ENCODE measurements at regions not wholly inside any gene's neighbourhood (a gene's known extent, or its start where the extent isn't known, plus 50 kb on each side); places are given as distances from the start of the nearest gene placed in this dataset.

DNA sequence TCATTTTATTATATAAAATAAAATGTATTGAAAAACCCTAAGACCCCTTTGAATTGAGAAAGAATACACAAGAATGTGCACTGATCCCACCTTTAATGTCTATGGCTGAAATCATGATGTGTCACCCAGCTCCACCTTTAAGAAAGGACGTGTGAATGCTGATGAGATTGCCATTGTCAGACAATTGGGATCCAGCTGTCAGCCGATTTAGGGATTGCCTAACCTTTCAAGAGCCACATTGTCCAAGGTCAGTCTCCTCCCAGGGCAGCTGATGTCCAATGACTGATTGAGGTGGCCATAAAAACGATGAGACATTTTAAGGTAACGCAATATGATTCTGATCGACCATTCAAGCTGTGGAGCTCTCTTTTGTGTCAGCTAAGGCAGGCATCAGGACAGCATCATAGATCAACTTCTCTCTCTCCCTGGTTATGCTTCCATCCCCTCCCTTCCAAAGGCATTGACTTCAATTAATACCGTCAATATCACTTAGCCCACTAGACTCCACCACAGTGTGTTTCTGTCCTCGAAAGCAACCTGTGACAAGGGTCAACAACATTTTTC is 1676.4 kb downstream of the PCDH7 start:
- no peaks in the 10 kb centered on the region for H4K20me1 ChIP-seq (ENCODE audit: insufficient read depth, poor library complexity, severe bottlenecking)
- no peak overlapping the region for H2AFZ ChIP-seq
- H3K27ac ChIP-seq, result no peak overlapping the region
- 80% methylated on average over 7 of the region's 7 CpGs for WGBS (ENCODE audit: low lambda C conversion rate, missing lambda C conversion rate)
- no peak overlapping the region for H3K4me3 ChIP-seq
- no peaks in the 10 kb centered on the region for H3K4me1 ChIP-seq (ENCODE audit: insufficient read depth)
- no peaks in the 10 kb centered on the region for H3K9me3 ChIP-seq (ENCODE audit: low read depth)
- no peak for DNase-seq (ENCODE audit: low spot score)
- H3K36me3 ChIP-seq (replicated peaks; ENCODE audit: insufficient read depth, low read depth), result no peaks in the 10 kb centered on the region
- TF ChIP-seq CTCF (IDR thresholded peaks at IDR 0.05; ENCODE audit: poor library complexity) (no peak), EZH2phosphoT487 (IDR thresholded peaks at IDR 0.05; ENCODE audit: low read depth, severe bottlenecking, unreplicated experiment) (no peak), EZH2 (IDR thresholded peaks at IDR 0.05; ENCODE audit: borderline replicate concordance) (no peak)
- H3K79me2 ChIP-seq, result no peaks in the 10 kb centered on the region
- no peaks in the 10 kb centered on the region for H3K9me2 ChIP-seq (replicated peaks; ENCODE audit: insufficient read depth)
- no peak overlapping the region for H3K4me2 ChIP-seq
- no peaks in the 10 kb centered on the region for H3K27me3 ChIP-seq

DNA sequence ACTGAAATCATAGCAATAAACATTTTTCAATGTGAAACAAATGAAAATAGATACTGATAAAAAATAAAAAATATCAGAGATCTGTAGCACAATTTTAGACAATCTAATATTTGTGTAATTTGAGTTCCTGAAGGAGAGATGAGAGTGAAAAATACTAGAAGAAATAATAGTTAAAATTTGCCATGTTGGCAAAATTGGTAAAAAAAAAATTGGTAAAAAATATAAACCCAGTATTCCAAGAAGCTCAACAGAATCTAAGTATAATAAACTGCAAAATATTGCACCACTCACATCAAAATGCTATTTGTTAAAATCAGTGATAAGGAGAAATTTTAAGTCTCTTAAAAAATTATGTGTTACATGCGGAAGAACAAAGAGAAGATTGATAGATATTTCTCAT is 1680.7 kb downstream of the PCDH7 start:
- 98% methylated on average over 1 of the region's 1 CpG for WGBS (ENCODE audit: low lambda C conversion rate, missing lambda C conversion rate)
- Histone ChIP-seq H3K27ac (no peak overlapping the region), H3K4me3 (no peak overlapping the region), H4K20me1 (ENCODE audit: insufficient read depth, poor library complexity, severe bottlenecking) (no peaks in the 10 kb centered on the region), H3K9me2 (replicated peaks; ENCODE audit: insufficient read depth) (no peaks in the 10 kb centered on the region), H3K79me2 (no peaks in the 10 kb centered on the region), H3K9me3 (ENCODE audit: low read depth) (no peaks in the 10 kb centered on the region), H3K36me3 (replicated peaks; ENCODE audit: insufficient read depth, low read depth) (no peaks in the 10 kb centered on the region), H3K4me1 (ENCODE audit: insufficient read depth) (no peaks in the 10 kb centered on the region), H2AFZ (no peak overlapping the region), H3K27me3 (no peaks in the 10 kb centered on the region), H3K4me2 (no peak overlapping the region)
- no peak for DNase-seq (ENCODE audit: low spot score)
- TF ChIP-seq EZH2phosphoT487 (IDR thresholded peaks at IDR 0.05; ENCODE audit: low read depth, severe bottlenecking, unreplicated experiment) (no peak), EZH2 (IDR thresholded peaks at IDR 0.05; ENCODE audit: borderline replicate concordance) (no peak), CTCF (IDR thresholded peaks at IDR 0.05; ENCODE audit: poor library complexity) (no peak)

DNA sequence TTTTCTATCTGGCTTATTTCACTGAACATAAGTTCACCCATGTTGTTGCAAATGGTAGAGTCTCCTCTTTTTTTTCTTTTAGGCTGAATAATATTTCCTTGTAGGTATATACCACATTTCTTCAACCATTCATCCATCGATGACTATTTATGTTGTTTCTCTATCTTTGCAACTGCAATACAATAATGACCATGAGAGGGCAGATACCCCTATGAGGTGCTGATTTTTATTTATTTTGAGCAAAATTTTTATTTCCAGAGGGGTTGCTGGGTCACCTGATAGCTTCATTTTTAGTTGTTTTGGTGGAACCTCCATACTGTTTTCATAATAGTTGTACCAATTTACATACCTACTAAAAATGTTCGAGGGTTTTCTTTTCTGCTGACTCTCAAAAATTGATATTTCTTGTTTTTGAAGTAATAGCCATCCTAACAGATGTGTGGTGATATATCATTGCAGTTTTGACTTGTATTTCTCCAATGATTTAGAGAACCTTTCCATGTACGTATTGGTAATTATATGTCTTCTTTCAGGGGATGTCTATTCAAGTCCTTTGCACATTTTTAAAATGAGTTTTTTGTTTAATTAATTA is 1697.0 kb downstream of the PCDH7 start:
- Histone ChIP-seq H3K9me3 (ENCODE audit: low read depth) (no peaks in the 10 kb centered on the region), H3K79me2 (no peaks in the 10 kb centered on the region), H3K4me3 (no peak overlapping the region), H3K4me1 (ENCODE audit: insufficient read depth) (no peaks in the 10 kb centered on the region), H3K4me2 (no peak overlapping the region), H3K9me2 (replicated peaks; ENCODE audit: insufficient read depth) (no peaks in the 10 kb centered on the region), H3K27me3 (no peaks in the 10 kb centered on the region), H2AFZ (no peak overlapping the region), H3K27ac (no peak overlapping the region), H3K36me3 (replicated peaks; ENCODE audit: insufficient read depth, low read depth) (no peaks in the 10 kb centered on the region), H4K20me1 (ENCODE audit: insufficient read depth, poor library complexity, severe bottlenecking) (no peaks in the 10 kb centered on the region)
- DNase-seq (ENCODE audit: low spot score), result no peak
- 89% methylated on average over 3 of the region's 3 CpGs for WGBS (ENCODE audit: low lambda C conversion rate, missing lambda C conversion rate)
- TF ChIP-seq CTCF (IDR thresholded peaks at IDR 0.05; ENCODE audit: poor library complexity) (peak; percentile 17), EZH2phosphoT487 (IDR thresholded peaks at IDR 0.05; ENCODE audit: low read depth, severe bottlenecking, unreplicated experiment) (no peak)
